HG02571 (cell line): ENCODE measurements at regions not wholly inside any gene's neighbourhood (a gene's known extent, or its start where the extent isn't known, plus 50 kb on each side); places are given as distances from the start of the nearest gene placed in this dataset.
"Not testable (repeated sequence)": the region's sequence is repeated elsewhere in the genome, so short reads cannot be mapped to it uniquely, and the experiment has no call there.

Source experiments
- ATAC-seq: cut with Tn5 transposase; IDR thresholded peaks from one replicate; pipeline ENCODE4 v1.9.1; 2021; ENCODE audit warnings: mild to moderate bottlenecking, moderate library complexity; ENCODE audit not compliant: unreplicated experiment

DNA sequence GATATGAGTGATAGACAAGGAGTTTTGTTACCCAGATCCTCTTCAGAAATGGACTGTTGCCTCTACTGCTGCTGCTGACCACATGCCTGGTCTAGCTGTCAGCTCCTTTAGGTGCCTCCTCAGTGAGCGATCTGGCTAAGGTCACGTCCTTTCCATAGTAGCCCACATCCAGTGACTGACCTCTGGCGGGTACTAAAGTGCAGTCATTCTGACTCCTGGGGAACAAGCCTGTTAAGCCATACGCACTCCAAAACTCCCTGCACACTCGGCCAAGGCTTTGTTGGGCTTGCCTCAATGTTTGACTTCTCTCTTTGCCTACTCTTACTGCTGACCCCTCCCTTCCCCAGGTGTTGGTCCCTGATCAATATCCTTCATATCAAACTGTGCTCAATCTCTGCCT, 685.2 kb downstream of the IRS1 start:
- ATAC-seq: no peak

DNA sequence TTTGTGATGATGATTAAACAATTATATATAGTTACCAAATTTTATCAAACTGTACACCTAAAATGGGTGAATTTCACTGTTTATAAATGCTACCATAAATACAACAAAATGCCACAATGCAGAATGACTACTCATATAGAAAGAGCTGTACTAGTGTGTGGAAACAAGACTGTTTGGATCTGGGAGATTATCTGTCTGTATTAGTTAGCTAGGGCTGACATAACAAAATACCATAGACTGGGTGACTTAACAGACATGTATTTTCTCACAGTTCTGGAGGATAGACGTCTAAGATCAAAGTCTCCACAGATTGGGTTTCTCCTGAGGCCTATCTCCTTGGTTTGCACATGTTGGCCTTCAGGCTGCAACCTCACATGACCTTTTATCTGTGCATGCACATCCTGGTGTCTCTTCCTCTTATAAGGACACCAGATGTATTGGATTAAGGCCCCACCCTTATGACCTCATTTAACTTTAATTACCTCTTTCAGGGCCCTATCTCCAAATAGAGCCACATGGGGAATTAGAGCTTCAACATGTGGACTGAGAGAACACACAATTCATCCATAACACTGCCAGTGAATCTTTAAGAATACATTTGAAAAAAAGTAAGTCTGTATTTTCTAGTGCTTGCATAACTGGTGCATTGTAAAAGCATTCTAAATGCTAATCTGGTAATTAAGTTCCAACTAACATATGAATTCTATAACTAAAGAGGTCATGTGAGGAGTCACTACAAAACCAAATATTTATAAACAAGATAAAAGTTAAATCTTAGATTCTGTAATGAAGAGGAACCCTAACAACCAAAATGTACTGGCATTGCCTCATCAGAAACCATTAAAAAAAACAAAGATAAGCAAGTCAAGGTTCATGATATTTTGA, 699.6 kb downstream of the NYAP2 start:
- ATAC-seq: no peak

DNA sequence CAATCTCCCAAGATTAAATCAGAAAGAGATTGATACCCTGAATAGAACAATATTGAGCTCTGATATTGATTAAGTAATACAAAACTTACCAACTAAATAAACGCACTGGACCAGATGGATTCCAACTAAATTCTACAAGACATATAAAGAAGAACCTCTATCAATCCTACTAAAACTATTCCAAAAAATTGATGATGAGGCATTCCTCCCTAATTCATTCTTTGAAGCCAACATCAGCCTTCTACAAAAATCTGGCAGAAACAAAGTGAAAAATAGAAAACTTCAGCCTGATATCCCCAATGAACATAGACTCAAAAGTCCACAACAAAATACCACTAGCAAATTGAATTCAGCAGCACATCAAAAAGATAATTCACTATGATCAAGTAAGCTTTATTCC, 695.5 kb downstream of the NYAP2 start:
- no peak for ATAC-seq

DNA sequence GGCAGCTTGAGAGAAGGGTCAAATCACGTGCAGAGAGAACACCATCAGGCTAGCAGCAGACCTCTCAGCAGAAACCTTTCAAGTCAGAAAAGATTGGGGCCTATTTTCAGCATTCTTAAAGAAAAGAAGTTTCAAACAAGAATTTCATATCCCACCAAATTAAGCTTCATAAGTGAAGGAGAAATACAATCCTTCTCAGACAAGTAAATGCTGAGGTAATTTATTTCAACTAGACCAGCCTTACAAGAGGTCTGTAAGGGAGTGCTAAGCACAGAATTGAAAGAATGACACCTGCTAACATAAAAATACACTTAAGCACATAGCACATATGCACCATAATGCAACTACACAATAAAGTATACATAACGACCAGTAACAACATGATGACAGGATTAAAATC, 693.9 kb downstream of the NYAP2 start:
- no peak for ATAC-seq

DNA sequence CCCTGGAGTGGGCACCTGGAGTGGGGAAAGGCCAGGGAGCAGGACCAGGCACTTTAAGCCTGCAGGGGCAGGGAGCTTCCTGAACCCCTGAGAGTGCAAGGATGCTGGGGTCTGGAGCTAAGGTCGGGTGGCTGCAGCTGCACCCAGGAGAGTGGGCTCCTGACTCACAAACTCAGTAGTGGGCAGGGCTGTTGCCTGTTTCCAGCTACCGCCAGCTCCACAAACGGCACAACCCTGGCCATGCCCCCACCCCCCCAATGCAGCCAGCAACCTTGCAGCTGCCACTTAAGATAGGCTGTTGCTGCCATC, 688.8 kb downstream of the NYAP2 start:
- no peak for ATAC-seq

DNA sequence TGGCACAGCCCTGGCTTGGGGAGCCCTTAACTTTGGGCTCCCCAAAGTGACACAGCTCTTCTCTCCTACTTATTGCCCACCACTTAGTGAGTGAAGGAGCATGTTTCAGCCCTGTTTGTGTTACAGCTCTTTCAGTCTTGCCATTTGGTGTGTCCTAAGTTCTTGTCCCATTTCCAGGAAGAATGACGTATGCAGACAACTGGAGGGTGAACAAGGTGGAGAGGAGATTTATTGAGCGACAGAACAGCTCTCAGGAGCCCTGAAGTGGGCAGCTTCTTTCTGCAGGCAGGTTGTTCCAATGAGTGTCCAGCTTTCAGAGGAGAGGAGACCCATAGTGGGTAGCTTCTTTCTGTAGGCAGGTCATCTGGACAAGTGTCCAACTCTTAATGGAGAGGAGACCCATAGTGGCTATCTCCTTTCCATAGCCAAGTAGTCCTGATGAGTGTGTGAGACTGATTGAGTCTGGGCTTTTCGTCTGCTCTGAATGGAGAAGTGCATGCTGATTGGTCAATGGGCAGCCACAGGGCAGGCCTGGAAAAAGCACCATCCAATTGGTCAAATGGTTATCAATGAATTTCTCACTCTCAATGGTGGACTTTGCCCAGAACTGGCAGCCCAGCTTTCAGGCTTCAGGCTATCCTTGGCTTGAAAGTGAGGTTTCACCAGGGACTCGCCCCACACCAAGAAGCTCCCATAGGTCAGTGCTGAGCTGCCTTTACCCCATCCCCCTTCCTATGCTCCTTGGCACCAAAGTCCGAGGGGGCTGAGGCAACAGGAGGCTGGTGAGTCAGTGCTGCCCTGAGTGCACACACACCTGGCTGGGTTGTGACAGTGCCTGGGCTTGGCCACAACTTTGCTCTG, 688.2 kb downstream of the NYAP2 start:
- ATAC-seq: no peak

DNA sequence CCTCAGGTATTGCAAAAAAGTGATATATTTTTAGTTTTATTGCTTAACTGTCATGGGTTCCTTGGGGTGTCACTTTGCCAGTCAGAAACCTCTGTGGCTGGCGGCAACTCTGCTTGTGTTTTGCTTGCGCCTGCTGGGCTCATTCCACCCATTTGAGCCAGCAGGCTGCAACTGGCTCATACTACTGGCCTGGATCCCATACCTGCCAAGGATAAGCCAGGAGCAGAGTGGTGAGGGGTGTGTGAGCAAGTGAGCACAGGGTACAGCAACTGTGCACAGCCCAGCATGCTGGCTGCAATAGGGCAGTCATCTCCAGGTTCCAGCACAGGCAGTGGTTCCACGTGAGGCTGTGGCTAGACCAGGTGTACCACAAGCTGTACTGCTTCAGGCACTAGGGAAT, 687.5 kb downstream of the NYAP2 start:
- ATAC-seq: no peak

DNA sequence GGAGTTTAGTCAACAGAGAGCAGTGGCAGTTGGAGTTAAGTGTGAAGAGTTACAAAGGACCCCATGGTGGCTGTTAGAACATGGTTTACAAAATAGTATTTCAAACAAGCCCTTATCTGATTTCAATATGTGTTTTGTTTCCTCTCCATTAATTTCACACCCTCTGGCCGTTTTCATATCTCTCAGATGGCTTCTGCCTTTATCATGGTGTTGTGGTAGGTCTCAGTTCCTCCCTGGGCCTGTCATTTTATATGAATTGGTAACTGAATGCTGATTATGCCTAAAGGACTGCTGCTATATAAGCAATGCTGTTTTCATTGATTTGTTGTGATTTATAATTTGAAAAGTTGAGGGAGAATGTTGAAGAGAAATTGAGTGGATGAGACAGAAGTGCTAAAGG, 686.7 kb downstream of the NYAP2 start:
- no peak for ATAC-seq

DNA sequence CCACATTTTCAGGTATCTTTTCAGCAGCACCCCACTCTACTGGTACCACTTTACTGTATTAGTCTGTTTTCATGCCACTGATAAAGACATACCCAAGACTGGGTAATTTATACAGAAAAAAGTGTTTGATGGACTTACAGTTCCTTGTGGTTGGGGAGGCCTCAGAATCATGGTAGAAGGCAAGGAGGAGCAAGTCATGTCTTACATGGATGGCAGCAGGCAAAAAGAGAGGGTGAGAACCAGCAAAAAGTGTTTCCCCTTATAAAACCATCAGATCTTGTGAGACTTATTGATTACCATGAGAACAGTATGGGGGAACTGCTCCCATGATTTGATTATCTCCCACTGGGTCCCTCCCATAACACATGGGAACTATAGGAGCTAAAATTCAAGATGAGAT, 685.9 kb downstream of the NYAP2 start:
- ATAC-seq: not testable (repeated sequence)

DNA sequence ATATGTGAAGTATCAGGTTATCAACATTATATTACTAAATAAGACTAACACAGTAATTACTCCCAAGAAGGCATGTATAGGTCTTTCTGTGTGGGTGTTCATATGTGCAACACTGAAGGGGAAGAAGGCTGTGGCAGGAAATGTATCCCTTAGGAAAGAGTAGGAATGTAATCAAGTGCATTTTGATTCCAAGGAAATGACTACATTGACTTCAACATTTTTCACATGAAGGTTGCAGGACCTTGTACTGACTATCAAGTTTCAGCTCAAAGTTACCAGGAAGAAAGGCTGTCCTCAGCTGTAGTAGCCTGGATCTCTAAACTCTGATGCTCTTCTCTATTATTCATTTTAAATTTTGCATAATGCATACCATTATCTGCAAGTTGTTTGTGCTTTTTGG, 680.8 kb downstream of the NYAP2 start:
- no peak for ATAC-seq

DNA sequence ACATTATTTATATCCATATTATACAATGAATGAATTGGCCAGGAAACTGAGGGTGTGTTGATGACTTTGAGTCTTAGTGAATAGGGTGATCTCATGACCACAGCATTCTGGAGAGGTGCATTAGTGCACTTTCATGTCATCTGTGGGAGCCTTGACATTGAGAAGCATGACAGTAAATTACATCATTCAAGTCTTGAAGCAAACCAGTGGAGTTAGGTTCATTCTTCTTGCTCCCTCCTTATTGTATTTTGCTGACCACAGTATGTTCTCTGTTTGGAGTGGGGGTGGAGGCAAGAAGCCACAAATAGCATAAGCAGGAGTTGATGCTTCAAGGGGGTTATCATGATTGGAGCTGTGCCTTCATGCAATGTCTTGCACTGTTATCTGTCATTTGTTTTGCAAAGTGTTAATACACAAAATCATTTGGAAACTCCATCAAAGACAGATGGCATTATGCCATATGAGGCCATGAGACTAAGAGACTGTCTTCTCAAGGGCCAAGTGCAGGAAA, 680.2 kb downstream of the NYAP2 start:
- ATAC-seq: no peak

DNA sequence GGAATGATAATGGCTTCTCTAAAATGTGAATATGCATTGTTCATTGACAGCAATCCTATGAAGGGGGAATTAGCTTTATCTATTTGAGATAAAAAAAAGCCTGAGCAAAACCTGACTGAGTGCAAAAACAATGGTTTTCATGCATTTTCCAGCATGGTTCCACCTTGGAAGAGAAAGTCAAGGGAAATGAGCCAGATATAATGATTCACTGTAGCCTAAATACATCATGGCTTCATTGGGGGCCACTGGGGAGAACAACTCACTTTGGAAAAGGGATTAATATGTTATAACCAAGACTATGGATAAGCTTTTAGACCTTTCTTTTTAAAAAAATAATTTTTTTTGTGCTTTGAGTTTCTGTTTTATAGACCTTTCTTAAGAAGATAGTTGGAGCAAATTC, 679.7 kb downstream of the NYAP2 start:
- no peak for ATAC-seq

DNA sequence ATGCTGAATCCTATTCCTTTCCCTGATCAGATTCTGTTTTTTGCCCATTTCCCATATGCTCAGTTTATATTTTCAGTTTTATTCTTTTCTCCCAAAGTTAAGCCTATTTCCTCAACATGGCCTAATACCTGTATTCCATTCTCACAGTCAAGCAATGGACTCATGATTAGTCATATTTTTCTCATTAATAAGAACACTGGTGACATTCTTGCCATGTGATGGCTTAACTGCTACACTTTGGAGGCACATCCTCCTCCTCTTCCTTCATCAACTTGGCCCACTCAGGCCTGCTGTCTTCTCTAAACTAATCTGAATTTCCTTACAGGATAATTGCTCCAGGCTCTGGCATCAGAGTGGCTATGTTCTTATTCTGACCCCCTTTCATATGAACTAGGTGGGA, 679.2 kb downstream of the NYAP2 start:
- no peak for ATAC-seq

DNA sequence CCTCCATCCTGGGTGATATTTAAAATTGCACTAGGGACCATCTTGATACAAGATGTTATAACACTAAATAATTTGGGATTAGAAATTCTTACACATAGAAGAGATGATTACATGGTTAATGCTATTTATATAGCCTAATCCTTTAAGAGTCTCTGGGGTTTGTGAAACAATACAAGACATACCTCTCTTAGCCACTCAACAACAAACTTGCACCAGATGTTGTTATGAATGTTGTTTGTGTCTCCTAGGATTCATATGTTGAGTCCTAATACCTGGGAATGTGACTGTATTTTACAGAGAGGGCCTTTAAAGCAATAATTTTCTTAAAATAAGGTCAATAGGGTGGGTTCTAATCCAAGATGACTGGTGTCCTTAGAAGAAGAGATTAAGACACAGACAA, 678.3 kb downstream of the NYAP2 start:
- no peak for ATAC-seq

DNA sequence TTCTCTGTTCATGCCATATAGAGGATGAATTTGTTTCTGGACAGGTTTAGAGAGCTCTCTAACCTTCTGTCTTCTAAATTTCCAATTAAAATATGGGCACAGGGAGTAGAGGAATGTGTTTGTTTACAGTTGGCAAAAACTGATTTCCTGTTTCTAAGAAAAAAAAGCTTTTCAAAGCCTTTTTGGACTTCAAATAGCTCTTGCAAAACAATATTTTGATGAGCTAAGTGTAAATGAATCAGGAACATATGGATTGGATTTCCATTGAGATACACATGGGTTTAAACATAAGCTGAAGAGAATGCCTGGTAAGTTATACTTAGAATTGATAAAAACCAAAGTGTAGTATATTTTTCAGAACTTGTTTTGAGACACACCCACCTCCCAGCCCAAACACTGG, 677.5 kb downstream of the NYAP2 start:
- ATAC-seq: no peak

DNA sequence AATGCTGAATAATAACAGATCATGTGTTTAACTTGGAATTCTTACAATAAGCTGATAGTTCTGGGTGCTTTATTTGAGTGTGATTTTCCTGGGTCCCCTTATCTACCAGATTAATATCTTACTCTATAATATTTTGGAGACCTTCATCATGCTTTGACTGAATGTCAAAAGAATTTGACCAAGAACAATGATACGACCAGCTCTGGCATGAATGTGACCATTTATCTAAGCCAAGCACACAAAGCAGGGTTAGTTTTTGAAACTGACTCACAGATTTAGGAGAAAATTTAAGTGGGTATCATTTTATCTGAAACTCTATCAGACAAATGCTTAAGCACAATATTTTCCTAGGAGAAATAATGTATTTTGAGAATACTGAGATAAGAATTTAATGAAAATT, 677.0 kb downstream of the NYAP2 start:
- no peak for ATAC-seq

DNA sequence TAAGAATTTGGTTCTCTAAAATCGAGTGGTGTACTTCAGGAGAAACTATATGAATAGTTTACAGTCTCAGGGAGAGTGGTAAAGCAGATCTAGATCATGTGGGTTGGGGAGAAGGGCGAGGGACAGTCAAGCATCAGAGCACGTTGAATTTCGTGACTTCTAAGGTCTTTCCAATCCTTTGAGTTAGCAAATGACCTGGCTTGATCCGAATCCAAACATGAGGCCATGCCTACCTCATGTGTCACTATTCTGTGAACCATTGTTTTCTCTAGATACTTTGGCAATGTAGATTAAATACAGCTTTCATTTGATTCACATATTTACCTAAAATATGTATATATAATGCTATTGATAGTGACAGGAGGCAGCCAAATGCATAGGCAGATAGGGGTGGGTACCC, 674.9 kb downstream of the NYAP2 start:
- ATAC-seq: no peak

DNA sequence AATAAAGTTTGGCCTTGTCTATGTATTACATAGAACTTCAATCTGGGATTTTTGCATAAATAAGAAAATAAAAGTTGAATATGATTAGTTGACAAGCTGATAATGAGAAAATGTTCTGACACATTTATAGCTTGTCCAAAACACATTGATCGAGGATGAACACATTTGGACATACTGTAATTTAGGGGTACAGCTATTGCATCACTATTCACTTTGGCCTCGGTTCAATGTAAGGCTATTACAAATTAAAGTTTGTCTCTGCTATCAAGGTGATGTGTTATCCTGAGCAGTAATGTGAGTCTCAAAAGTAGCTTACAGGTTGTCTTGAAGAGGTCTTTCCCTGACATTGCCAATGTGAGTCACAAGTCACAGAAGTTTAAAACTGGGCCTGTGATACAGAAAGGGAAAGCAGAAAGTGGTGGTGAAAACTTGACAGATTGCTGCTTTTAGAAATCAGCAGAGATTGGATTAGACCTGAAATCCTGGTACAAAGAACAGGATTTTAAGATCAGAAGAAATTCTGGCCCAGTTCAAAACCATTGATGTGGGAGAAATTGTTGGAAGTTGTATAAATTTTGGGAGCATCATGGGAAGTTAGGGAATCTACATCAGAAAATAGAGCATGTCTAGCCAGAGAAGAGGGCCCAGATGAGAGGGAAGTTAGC, 674.1 kb downstream of the NYAP2 start:
- ATAC-seq: no peak

DNA sequence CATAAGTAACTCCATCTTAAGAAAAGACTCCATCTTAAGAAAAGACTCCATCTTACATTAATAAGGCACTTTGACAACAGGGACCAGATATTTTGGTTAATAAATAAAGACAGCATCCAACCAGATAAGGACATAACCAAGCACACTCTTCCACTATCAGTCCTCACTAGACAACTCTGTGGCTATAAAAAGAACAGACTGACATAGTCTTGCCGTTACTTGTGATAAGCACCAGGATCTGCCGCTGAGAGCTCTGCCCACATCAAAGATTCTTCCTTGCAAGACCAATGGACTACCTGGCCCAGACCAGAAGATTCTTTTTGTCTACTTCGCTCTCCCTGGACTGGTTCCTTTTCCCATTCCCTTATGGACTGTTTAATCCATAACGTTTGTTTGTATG, 667.4 kb downstream of the NYAP2 start:
- ATAC-seq: no peak

DNA sequence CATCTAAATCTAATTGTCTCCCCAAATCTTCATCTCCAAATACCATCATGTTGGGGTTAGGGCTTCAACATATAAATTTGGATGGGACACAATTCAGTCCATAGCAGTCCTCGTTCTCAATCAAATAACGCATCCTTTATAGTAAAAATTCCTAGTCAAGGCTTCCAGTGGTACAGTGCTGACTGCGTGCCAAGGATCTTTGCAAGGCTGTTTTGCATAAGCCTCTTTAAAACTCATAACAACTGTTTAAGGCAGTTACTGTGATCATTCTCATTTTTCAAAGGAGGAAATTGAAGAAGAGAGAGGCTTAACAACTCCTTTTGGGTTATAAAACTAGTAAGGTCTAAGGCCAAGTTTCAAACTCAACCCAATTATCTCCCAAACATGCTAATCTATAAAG, 666.9 kb downstream of the NYAP2 start:
- ATAC-seq: no peak

DNA sequence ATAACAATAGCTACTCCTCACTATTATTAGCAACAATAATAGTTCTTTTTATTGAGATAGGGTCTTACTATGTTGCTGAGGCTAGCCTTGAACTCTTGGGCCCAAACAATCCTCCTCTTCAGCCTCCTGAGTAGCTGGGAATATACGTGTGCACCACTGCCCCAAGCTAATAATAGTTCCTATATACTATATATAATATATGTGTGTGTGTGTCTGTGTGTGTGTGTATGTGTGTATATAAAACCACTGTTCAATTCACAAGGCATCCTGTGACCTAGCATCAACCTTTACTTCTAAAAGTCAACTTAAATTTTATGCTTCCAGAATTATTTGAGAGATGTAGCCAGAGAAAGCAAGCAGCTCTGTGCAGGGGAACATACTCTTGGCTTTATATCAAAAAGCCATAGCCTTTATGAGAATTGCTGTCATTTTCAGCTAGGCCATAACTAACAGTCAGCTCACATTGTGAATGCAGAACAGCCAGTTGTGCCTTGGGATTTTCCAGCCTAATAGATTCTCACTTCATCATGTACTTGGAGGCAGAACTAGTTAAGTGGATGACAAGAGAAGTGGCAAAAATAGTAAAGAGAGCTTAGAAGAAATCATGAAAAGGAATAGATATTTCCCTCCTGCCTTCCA, 665.5 kb downstream of the NYAP2 start:
- ATAC-seq: no peak
